Upper lobe of left lung (tissue), 6 donors: ENCODE measurements at regions not wholly inside any gene's neighbourhood (a gene's known extent, or its start where the extent isn't known, plus 50 kb on each side); places are given as distances from the start of the nearest gene placed in this dataset.

Source experiments
- ATAC-seq, 2 donors: fragments of 200-7000 bp; cut with Tn5 transposase; one replicate each; pipeline ENCODE4 v1.9.1; 2022; ENCODE audit warnings: mild to moderate bottlenecking in 2 of 2, moderate library complexity in 2 of 2; ENCODE audit not compliant: low FRiP score in 2 of 2
- DNase-seq, 2 donors: peaks; one replicate each; pipeline ENCODE4 v3.0.0-alpha.2; 2019 to 2020
- H3K27ac ChIP-seq, 4 donors: fragments of 200-600 bp; sonication (generic); one replicate each; pipeline ENCODE4 v1.5.1; 2016 to 2019
- H3K27me3 ChIP-seq, 4 donors: fragments of 200-600 bp; sonication (generic); one replicate each; pipeline ENCODE4 v1.5.1; 2017 to 2019
- H3K36me3 ChIP-seq, 4 donors: fragments of 200-600 bp; sonication (generic); one replicate each; pipeline ENCODE4 v1.5.1; 2016 to 2019
- H3K4me1 ChIP-seq, 4 donors: fragments of 200-600 bp; sonication (generic); one replicate each; pipeline ENCODE4 v1.5.1; 2018 to 2019
- H3K4me3 ChIP-seq, 4 donors: fragments of 200-600 bp; sonication (generic); one replicate each; pipeline ENCODE4 v1.5.1; 2017 to 2019; ENCODE audit warnings: mild to moderate bottlenecking in 2 of 4, moderate library complexity in 1 of 4
- H3K9me3 ChIP-seq, 4 donors: fragments of 200-600 bp; sonication (generic); one replicate each; pipeline ENCODE4 v1.5.1; 2018 to 2019
- CTCF ChIP-seq, 6 experiments: fragments of 450-650 bp in 4 of 6; fragments of 200-600 bp in 2 of 6; sonication (generic) in 2 of 6; IDR thresholded peaks; one replicate each; pipeline ENCODE4 v1.5.1; 2016 to 2019; ENCODE audit warnings: antibody characterized with exemption in 6 of 6
- EP300 ChIP-seq, 4 donors: sonication (generic); formaldehyde crosslinking; IDR thresholded peaks; one replicate each; pipeline ENCODE4 v1.5.1; 2017; ENCODE audit warnings: antibody characterized with exemption in 4 of 4, control low read depth in 2 of 4
- POLR2A ChIP-seq, 4 donors: fragments of 450-650 bp; IDR thresholded peaks; one replicate each; pipeline ENCODE4 v1.5.1; 2016 to 2017; ENCODE audit warnings: antibody characterized with exemption in 4 of 4, mild to moderate bottlenecking in 2 of 4
- POLR2AphosphoS5 ChIP-seq, 2 donors: sonication (generic); formaldehyde crosslinking; IDR thresholded peaks; one replicate each; pipeline ENCODE4 v1.5.1; 2017; ENCODE audit warnings: antibody characterized with exemption in 2 of 2
- WGBS, 2 donors: methylation state at CpG; one replicate each; pipeline ENCODE4 v1.1.5; 2017 to 2018; 5-methylcytosine and 5-hydroxymethylcytosine counted together
- donor health status: DM: no; HTN: no; CAD: no; lungs with moderate emphysema.
- donor health status: DM: no; HTN: yes; CAD: no; lungs with severe emphysema.

- Histone ChIP-seq H3K27me3 (no peaks in the 10 kb centered on the region), H3K36me3 (no peaks in the 10 kb centered on the region), H3K9me3 (peaks cover 0 to 4% (median 2%) of the 10 kb centered on the region in 4 donors), H3K27ac (no peak overlapping the region), H3K4me3 (no peak overlapping the region), H3K4me1 (peaks cover 7 to 21% (median 13%) of the 10 kb centered on the region in 4 donors)
- no peak for TF ChIP-seq POLR2AphosphoS5 (IDR thresholded peaks at IDR 0.05)
- TF ChIP-seq EP300 (IDR thresholded peaks at IDR 0.05), result no peak
- TF ChIP-seq POLR2A (IDR thresholded peaks at IDR 0.05), result no peak
- TF ChIP-seq CTCF (IDR thresholded peaks at IDR 0.05), result no peak
- ATAC-seq, result no peak
- 63 to 75% methylated on average over 1 of the region's 1 CpG for WGBS, 2 donors
- DNase-seq, result no peak
These were observed 54.0 kb upstream of the MRPS6 start for GRCh38 chr21:34019402-34019801.

GRCh38 chr21:34018910-34019309, 54.5 kb upstream of the MRPS6 start:
- DNase-seq (no peak), ATAC-seq (no peak)
- Histone ChIP-seq H3K27ac (no peak overlapping the region), H3K4me3 (no peak overlapping the region), H3K36me3 (no peaks in the 10 kb centered on the region), H3K4me1 (peaks cover 7 to 21% (median 13%) of the 10 kb centered on the region in 4 donors), H3K9me3 (peaks cover 0 to 4% (median 2%) of the 10 kb centered on the region in 4 donors), H3K27me3 (no peaks in the 10 kb centered on the region)
- TF ChIP-seq CTCF (IDR thresholded peaks at IDR 0.05) (no peak), POLR2A (IDR thresholded peaks at IDR 0.05) (no peak), EP300 (IDR thresholded peaks at IDR 0.05) (no peak), POLR2AphosphoS5 (IDR thresholded peaks at IDR 0.05) (no peak)
- 65 to 75% methylated on average over 1 of the region's 1 CpG for WGBS, 2 donors

GRCh38 chr21:34018185-34018584, 55.2 kb upstream of the MRPS6 start:
- no peak for TF ChIP-seq EP300 (IDR thresholded peaks at IDR 0.05)
- no peak for TF ChIP-seq POLR2A (IDR thresholded peaks at IDR 0.05)
- no peak for TF ChIP-seq POLR2AphosphoS5 (IDR thresholded peaks at IDR 0.05)
- TF ChIP-seq CTCF (IDR thresholded peaks at IDR 0.05), result no peak
- Histone ChIP-seq H3K36me3 (no peaks in the 10 kb centered on the region), H3K9me3 (peaks cover 0 to 4% (median 2%) of the 10 kb centered on the region in 4 donors), H3K27ac (no peak overlapping the region), H3K4me3 (no peak overlapping the region), H3K4me1 (peaks cover 7 to 16% (median 12%) of the 10 kb centered on the region in 4 donors), H3K27me3 (no peaks in the 10 kb centered on the region)
- no peak for ATAC-seq
- WGBS, 2 donors, result 67 to 83% methylated on average over 1 of the region's 1 CpG
- DNase-seq, result no peak

- H3K4me1 ChIP-seq, result peaks cover 5 to 9% (median 7%) of the 10 kb centered on the region in 4 donors
- no peaks in the 10 kb centered on the region for H3K27me3 ChIP-seq
- TF ChIP-seq POLR2AphosphoS5 (IDR thresholded peaks at IDR 0.05) (no peak), CTCF (IDR thresholded peaks at IDR 0.05) (no peak), POLR2A (IDR thresholded peaks at IDR 0.05) (no peak), EP300 (IDR thresholded peaks at IDR 0.05) (no peak)
- ATAC-seq, result no peak
- no peak for DNase-seq
- H3K27ac ChIP-seq, result no peak overlapping the region
- no peaks in the 10 kb centered on the region for H3K36me3 ChIP-seq
- peaks cover 0 to 8% (median 3%) of the 10 kb centered on the region in 4 donors for H3K9me3 ChIP-seq
- whole genome bisulfite sequencing, 2 donors, result 87 to 88% methylated on average over 5 of the region's 5 CpGs
- no peak overlapping the region for H3K4me3 ChIP-seq
These were observed 56.1 kb upstream of the MRPS6 start for GRCh38 chr21:34017039-34017961.
